Erythroblast (primary cell): ENCODE measurements at regions not wholly inside any gene's neighbourhood (a gene's known extent, or its start where the extent isn't known, plus 50 kb on each side); places are given as distances from the start of the nearest gene placed in this dataset.

Source experiments
- GATA1 ChIP-seq: IDR thresholded peaks from 2 replicates; pipeline ENCODE4 v1.6.1; 2011; ENCODE audit warnings: low read depth, mild to moderate bottlenecking, control low read depth, low read length, moderate library complexity
- POLR2A ChIP-seq: IDR thresholded peaks from 2 replicates; pipeline ENCODE4 v1.6.1; 2011; ENCODE audit warnings: mild to moderate bottlenecking, low read length

DNA sequence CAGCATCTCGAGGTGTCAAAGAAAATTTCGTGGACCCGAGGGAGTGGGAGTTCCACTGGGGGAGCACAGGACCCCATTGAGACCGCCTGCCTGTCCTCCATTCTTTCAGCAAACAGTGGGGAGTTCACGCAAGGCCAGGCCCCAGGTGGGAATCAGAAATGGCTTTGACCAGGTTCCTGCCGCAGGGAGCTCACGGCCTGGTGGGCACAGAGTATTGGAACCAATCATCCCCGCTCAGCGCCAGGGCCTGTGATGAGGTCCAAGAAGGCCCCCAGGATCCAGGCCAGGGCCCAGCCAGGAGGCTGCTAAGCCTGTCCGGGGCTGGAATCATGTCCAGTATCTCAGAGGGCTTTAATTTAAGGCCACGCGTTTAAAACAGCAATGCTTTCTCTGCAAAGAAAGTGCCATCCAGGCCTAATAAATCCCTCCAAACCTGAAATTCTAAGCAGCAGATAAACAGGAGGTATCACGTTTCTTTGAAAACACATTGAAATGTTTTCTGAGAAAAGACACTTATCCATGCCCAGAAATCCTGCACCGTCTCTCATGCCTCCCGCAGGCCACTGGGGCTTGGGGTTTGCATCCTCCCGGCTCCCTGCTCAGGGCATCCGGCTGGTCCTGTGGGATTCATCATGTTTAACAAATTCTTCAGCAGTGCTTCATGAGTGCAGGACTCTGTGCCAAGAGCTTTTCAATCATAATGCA, 125.7 kb downstream of the OAT start:
- TF ChIP-seq POLR2A: no peak
- TF ChIP-seq GATA1: no peak
